ENCODE measurements at regions not wholly inside any gene's neighbourhood (a gene's known extent, or its start where the extent isn't known, plus 50 kb on each side); places are given as distances from the start of the nearest gene placed in this dataset.

DNA sequence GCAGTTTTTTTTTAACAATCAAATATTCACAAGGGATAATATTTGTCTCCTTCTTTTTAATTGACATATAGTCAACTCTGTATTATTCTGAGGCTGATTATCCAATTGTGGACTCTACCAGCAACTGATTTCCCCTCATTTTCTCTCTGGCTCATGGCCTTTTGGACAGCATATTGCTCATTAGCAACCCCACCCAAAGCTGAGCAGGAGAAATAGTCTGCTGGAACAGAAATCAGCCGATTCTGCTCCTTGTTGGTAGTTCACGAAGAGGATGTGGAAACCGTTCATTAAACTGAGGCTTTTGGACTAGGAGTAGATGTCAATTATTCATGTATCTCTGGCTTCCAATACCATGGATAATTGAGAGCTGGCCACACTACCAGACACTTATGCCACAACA, 428.4 kb upstream of the INTU start:
- TF ChIP-seq EZH2 (IDR thresholded peaks at IDR 0.05; ENCODE audit: borderline replicate concordance, low read depth, low read length, severe bottlenecking) (no peak), MAX (IDR thresholded peaks at IDR 0.05; ENCODE audit: insufficient read depth, insufficient read length) (no peak), POLR2A (IDR thresholded peaks at IDR 0.05; ENCODE audit: low read depth, low read length) (no peak)
- TF ChIP-seq, protein P1, sequence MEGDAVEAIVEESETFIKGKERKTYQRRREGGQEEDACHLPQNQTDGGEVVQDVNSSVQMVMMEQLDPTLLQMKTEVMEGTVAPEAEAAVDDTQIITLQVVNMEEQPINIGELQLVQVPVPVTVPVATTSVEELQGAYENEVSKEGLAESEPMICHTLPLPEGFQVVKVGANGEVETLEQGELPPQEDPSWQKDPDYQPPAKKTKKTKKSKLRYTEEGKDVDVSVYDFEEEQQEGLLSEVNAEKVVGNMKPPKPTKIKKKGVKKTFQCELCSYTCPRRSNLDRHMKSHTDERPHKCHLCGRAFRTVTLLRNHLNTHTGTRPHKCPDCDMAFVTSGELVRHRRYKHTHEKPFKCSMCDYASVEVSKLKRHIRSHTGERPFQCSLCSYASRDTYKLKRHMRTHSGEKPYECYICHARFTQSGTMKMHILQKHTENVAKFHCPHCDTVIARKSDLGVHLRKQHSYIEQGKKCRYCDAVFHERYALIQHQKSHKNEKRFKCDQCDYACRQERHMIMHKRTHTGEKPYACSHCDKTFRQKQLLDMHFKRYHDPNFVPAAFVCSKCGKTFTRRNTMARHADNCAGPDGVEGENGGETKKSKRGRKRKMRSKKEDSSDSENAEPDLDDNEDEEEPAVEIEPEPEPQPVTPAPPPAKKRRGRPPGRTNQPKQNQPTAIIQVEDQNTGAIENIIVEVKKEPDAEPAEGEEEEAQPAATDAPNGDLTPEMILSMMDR (IDR thresholded peaks at IDR 0.05; ENCODE audit: extremely low read depth in 1 of 2, insufficient read depth in 1 of 2, low read depth in 1 of 2, low read length in 2 of 2): no peak
